H1 (cell line): ENCODE measurements at regions not wholly inside any gene's neighbourhood (a gene's known extent, or its start where the extent isn't known, plus 50 kb on each side); places are given as distances from the start of the nearest gene placed in this dataset.

Experiments
- CTCF ChIA-PET: fragments of 300-600 bp; sonication (Branson Sonifier 250); formaldehyde crosslinking; loops from one replicate; lab custom pipeline; 2021; ENCODE audit not compliant: partially characterized antibody; lab: Charles Lee
- POLR2A ChIA-PET: fragments of 300-600 bp; sonication (Branson Sonifier 250); formaldehyde crosslinking; loops from one replicate; lab custom pipeline; 2021; ENCODE audit warnings: inconsistent platforms; ENCODE audit not compliant: partially characterized antibody; lab: Charles Lee
- DNase-seq, 2 experiments: peaks; one replicate each; pipeline versions ENCODE4 v3.0.0 to v3.0.0-alpha.2; 2010 to 2022; ENCODE audit warnings: low spot score in 2 of 2, low read depth in 1 of 2, mixed read lengths in 1 of 2
- FAIRE-seq: peaks from 2 replicates; lab custom pipeline; 2011; peaks lifted over from hg19 to GRCh38; lab: Jason Lieb, UNC
- H2AFZ ChIP-seq: 2 replicates; pipeline ENCODE4 v1.8.1; 2012; ENCODE audit warnings: low read length, inconsistent platforms
- H2AK5ac ChIP-seq: 2 replicates; pipeline ENCODE4 v1.6.1; 2013; ENCODE audit warnings: low read depth, low read length
- H2BK120ac ChIP-seq: replicated peaks from 2 replicates; pipeline ENCODE3; 2013; ENCODE audit warnings: low read depth, low read length, inconsistent platforms
- H2BK12ac ChIP-seq: 2 replicates; pipeline ENCODE4 v1.6.1; 2013; ENCODE audit warnings: low read depth, low read length
- H2BK15ac ChIP-seq: 2 replicates; pipeline ENCODE4 v1.6.1; 2013; ENCODE audit warnings: low read length
- H2BK20ac ChIP-seq: 2 replicates; pipeline ENCODE4 v1.6.1; 2013; ENCODE audit warnings: low read length
- H2BK5ac ChIP-seq: 2 replicates; pipeline ENCODE4 v1.6.1; 2013; ENCODE audit warnings: low read depth, low read length
- H3K14ac ChIP-seq: 2 replicates; pipeline ENCODE4 v1.6.1; 2013; ENCODE audit warnings: inconsistent platforms; ENCODE audit not compliant: insufficient read length
- H3K18ac ChIP-seq: 2 replicates; pipeline ENCODE4 v1.6.1; 2013; ENCODE audit warnings: low read length; ENCODE audit errors: extremely low read depth
- H3K23ac ChIP-seq: 2 replicates; pipeline ENCODE4 v1.6.1; 2013; ENCODE audit warnings: inconsistent platforms; ENCODE audit not compliant: insufficient read length
- H3K23me2 ChIP-seq: 2 replicates; pipeline ENCODE4 v1.6.1; 2013; ENCODE audit warnings: low read depth, low read length
- H3K27ac ChIP-seq: 2 replicates; pipeline ENCODE4 v1.6.1; 2011; ENCODE audit warnings: low read depth, low read length, inconsistent platforms
- H3K27me3 ChIP-seq, 4 experiments: replicated peaks in 1 of 4; 1 replicate in 1 of 4; 2 replicates in 3 of 4; pipeline versions ENCODE4 v1.6.1 to v1.8.1; 2011 to 2013; ENCODE audit warnings: low read length in 3 of 4, mild to moderate bottlenecking in 3 of 4, inconsistent platforms in 2 of 4, mixed read lengths in 2 of 4, moderate library complexity in 1 of 4; ENCODE audit not compliant: control insufficient read depth in 3 of 4, insufficient read depth in 3 of 4; ENCODE audit errors: extremely low read depth in 1 of 4
- H3K36me3 ChIP-seq, 4 experiments: 2 replicates each; pipeline versions ENCODE4 v1.6.1 to v1.8.1; 2011 to 2013; ENCODE audit warnings: mild to moderate bottlenecking in 4 of 4, low read length in 3 of 4, moderate library complexity in 2 of 4, control low read depth in 1 of 4, inconsistent platforms in 1 of 4; ENCODE audit not compliant: insufficient read depth in 4 of 4, control insufficient read depth in 2 of 4
- H3K4ac ChIP-seq: replicated peaks from 2 replicates; pipeline ENCODE3; 2013; ENCODE audit warnings: low read length, low read depth, mixed read lengths, inconsistent platforms; ENCODE audit not compliant: insufficient read length
- H3K4me1 ChIP-seq, 4 experiments: replicated peaks in 1 of 4; 1 replicate in 1 of 4; 2 replicates in 3 of 4; pipeline versions ENCODE4 v1.6.1 to v1.8.1; 2011 to 2013; ENCODE audit warnings: low read length in 3 of 4, inconsistent platforms in 2 of 4, mixed read lengths in 1 of 4; ENCODE audit not compliant: insufficient read depth in 4 of 4, control insufficient read depth in 3 of 4
- H3K4me2 ChIP-seq, 2 experiments: 2 replicates each; pipeline versions ENCODE4 v1.6.1 to v1.8.1; 2011 to 2013; ENCODE audit warnings: low read depth in 2 of 2, low read length in 2 of 2, control low read depth in 1 of 2, inconsistent platforms in 1 of 2, mild to moderate bottlenecking in 1 of 2; ENCODE audit not compliant: insufficient read depth in 1 of 2
- H3K4me3 ChIP-seq, 4 experiments: fragments of 200-600, 300-600 bp in 1 of 4; sonication (generic), shearing (Covaris generic), sonication (Bioruptor Twin) in 1 of 4; 2 replicates each; pipeline versions ENCODE4 v1.5.1 to v1.8.1; 2011 to 2016; ENCODE audit warnings: low read length in 4 of 4, low read depth in 3 of 4, control low read depth in 2 of 4, inconsistent platforms in 2 of 4, mild to moderate bottlenecking in 2 of 4, mixed read lengths in 1 of 4, moderate library complexity in 1 of 4; ENCODE audit not compliant: insufficient read depth in 2 of 4; ENCODE audit errors: extremely low read depth in 1 of 4
- H3K56ac ChIP-seq: replicated peaks from 2 replicates; pipeline ENCODE3; 2013; ENCODE audit warnings: low read depth, mild to moderate bottlenecking, mixed read lengths, low read length, inconsistent platforms; ENCODE audit not compliant: insufficient read length
- H3K79me1 ChIP-seq: 2 replicates; pipeline ENCODE4 v1.6.1; 2013; ENCODE audit warnings: low read depth, low read length, control low read depth
- H3K79me2 ChIP-seq, 2 experiments: 2 replicates each; pipeline versions ENCODE4 v1.6.1 to v1.8.1; 2012 to 2013; ENCODE audit warnings: low read length in 2 of 2, mild to moderate bottlenecking in 2 of 2, inconsistent platforms in 1 of 2; ENCODE audit not compliant: insufficient read depth in 2 of 2, control insufficient read depth in 1 of 2
- H3K9ac ChIP-seq, 4 experiments: replicated peaks in 1 of 4; 1 replicate in 1 of 4; 2 replicates in 3 of 4; pipeline versions ENCODE4 v1.6.1 to v1.8.1; 2011 to 2013; ENCODE audit warnings: low read depth in 3 of 4, low read length in 3 of 4, control low read depth in 2 of 4, mild to moderate bottlenecking in 2 of 4, moderate library complexity in 2 of 4, inconsistent platforms in 1 of 4; ENCODE audit errors: extremely low read depth in 1 of 4
- H3K9me3 ChIP-seq, 2 experiments: 2 replicates each; pipeline versions ENCODE4 v1.6.1 to v1.8.1; 2012 to 2013; ENCODE audit warnings: mild to moderate bottlenecking in 2 of 2, moderate library complexity in 2 of 2, control low read depth in 1 of 2, inconsistent platforms in 1 of 2, low read depth in 1 of 2, low read length in 1 of 2, mixed read lengths in 1 of 2; ENCODE audit not compliant: insufficient read depth in 2 of 2
- H4K20me1 ChIP-seq, 2 experiments: replicated peaks in 1 of 2; 2 replicates each; pipeline versions ENCODE3 to v1.8.1; 2011 to 2013; ENCODE audit warnings: inconsistent platforms in 2 of 2, low read length in 2 of 2, mild to moderate bottlenecking in 1 of 2; ENCODE audit not compliant: insufficient read depth in 2 of 2, control insufficient read depth in 1 of 2
- H4K5ac ChIP-seq: 2 replicates; pipeline ENCODE4 v1.6.1; 2013; ENCODE audit warnings: low read length, low read depth, mixed read lengths, inconsistent platforms; ENCODE audit not compliant: insufficient read length
- H4K8ac ChIP-seq: 2 replicates; pipeline ENCODE4 v1.8.0; 2013; ENCODE audit warnings: mild to moderate bottlenecking, moderate library complexity, low read length, inconsistent platforms; ENCODE audit not compliant: insufficient read depth; ENCODE audit errors: extremely low read depth
- H4K91ac ChIP-seq: replicated peaks from 2 replicates; pipeline ENCODE3; 2013; ENCODE audit warnings: low read length, mixed read lengths, inconsistent platforms; ENCODE audit not compliant: insufficient read length
- CHD2 ChIP-seq: IDR thresholded peaks from 2 replicates; pipeline ENCODE4 v1.6.1; 2012; ENCODE audit warnings: low read length, improper control_type of control experiment
- EP300 ChIP-seq, 2 experiments: IDR thresholded peaks; 1 replicate in 1 of 2; 2 replicates in 1 of 2; pipeline ENCODE4 v1.6.1; 2011 to 2012; ENCODE audit warnings: low read depth in 2 of 2, low read length in 2 of 2, mild to moderate bottlenecking in 2 of 2, borderline replicate concordance in 1 of 2, inconsistent platforms in 1 of 2, moderate library complexity in 1 of 2
- GABPA ChIP-seq: IDR thresholded peaks from 2 replicates; pipeline ENCODE4 v1.6.1; 2011; ENCODE audit warnings: mild to moderate bottlenecking, low read length, moderate library complexity, borderline replicate concordance; ENCODE audit not compliant: insufficient read depth
- HDAC2 ChIP-seq, 2 experiments: fragments of 300-600 bp in 1 of 2; sonication (generic) in 1 of 2; IDR thresholded peaks; 2 replicates each; pipeline ENCODE4 v1.6.1; 2011 to 2012; ENCODE audit warnings: low read depth in 2 of 2, low read length in 2 of 2, mild to moderate bottlenecking in 2 of 2, moderate library complexity in 2 of 2, borderline replicate concordance in 1 of 2, inconsistent platforms in 1 of 2
- KDM1A ChIP-seq: fragments of 200-600, 300-600 bp; sonication (generic); IDR thresholded peaks from 2 replicates; pipeline ENCODE4 v1.7.1; 2016; ENCODE audit warnings: mild to moderate bottlenecking, low read length, borderline replicate concordance
- PHF8 ChIP-seq: fragments of 200-600 bp; sonication (generic); conservative IDR thresholded peaks from 2 replicates; pipeline ENCODE4 v1.7.1; 2012; ENCODE audit warnings: low read depth, mild to moderate bottlenecking, inconsistent platforms, low read length, moderate library complexity
- RXRA ChIP-seq: IDR thresholded peaks from 2 replicates; pipeline ENCODE4 v1.6.1; 2011; ENCODE audit warnings: low read depth, mild to moderate bottlenecking, low read length, moderate library complexity; ENCODE audit not compliant: insufficient read depth
- SUZ12 ChIP-seq: fragments of 200-600 bp; sonication (generic); IDR thresholded peaks from 2 replicates; pipeline ENCODE4 v1.6.1; 2012; ENCODE audit warnings: mild to moderate bottlenecking, inconsistent platforms, low read length, moderate library complexity, mixed read lengths
- TAF7 ChIP-seq: optimal IDR thresholded peaks from 2 replicates; pipeline ENCODE3; 2011; ENCODE audit warnings: low read depth, mild to moderate bottlenecking, inconsistent platforms, low read length, moderate library complexity, borderline replicate concordance
- USF2 ChIP-seq: IDR thresholded peaks from 2 replicates; pipeline ENCODE4 v1.6.1; 2011; ENCODE audit warnings: low read length, improper control_type of control experiment
- ZNF274 ChIP-seq: IDR thresholded peaks from 2 replicates; pipeline ENCODE4 v1.7.0; 2012; ENCODE audit warnings: low read length, borderline replicate concordance; ENCODE audit errors: extremely low read depth
- WGBS, 2 experiments: shearing (Covaris generic) in 1 of 2; methylation state at CpG; one replicate each; pipeline versions ENCODE4 v1.1.6 to v1.1.7; 2013 to 2015; ENCODE audit warnings: low lambda C conversion rate in 2 of 2, mixed read lengths in 2 of 2, inconsistent platforms in 1 of 2, low coverage in 1 of 2, missing lambda C conversion rate in 1 of 2; ENCODE audit not compliant: insufficient replicate concordance in 2 of 2, insufficient coverage in 1 of 2, insufficient read length in 1 of 2; ENCODE audit errors: extremely low coverage in 1 of 2, missing lambda C conversion rate in 1 of 2; 5-methylcytosine and 5-hydroxymethylcytosine counted together

GRCh38 chr2:16767789-16768476 lies 102.3 kb upstream of the CYRIA start:
- no peak overlapping the region for H2BK12ac ChIP-seq
- H2BK120ac ChIP-seq, result no peak overlapping the region
- H3K9me3 ChIP-seq, result no peaks in the 10 kb centered on the region
- no peaks in the 10 kb centered on the region for H3K79me1 ChIP-seq
- no peak overlapping the region for H3K4ac ChIP-seq
- H4K20me1 ChIP-seq, result no peaks in the 10 kb centered on the region
- H3K23me2 ChIP-seq, result no peaks in the 10 kb centered on the region
- H3K18ac ChIP-seq, result no peak overlapping the region
- H2AFZ ChIP-seq, result no peak overlapping the region
- H4K91ac ChIP-seq, result no peak overlapping the region
- H3K23ac ChIP-seq, result no peak overlapping the region
- H4K8ac ChIP-seq, result no peak overlapping the region
- ChIA-PET CTCF (interaction anchor here (0.6 to 2.4 kb wide), 10 partner anchors 8 to 542 kb away, joined by 3 to 8 read pairs (median 4); no protein-coding TSS in a partner anchor), POLR2A (no interaction called here)
- H2BK15ac ChIP-seq, result no peak overlapping the region
- no peak overlapping the region for H4K5ac ChIP-seq
- no peaks in the 10 kb centered on the region; a peak in 1 of 7 replicates for H3K4me1 ChIP-seq
- no peak overlapping the region for H3K4me2 ChIP-seq
- H3K27me3 ChIP-seq, result no peaks in the 10 kb centered on the region
- no peak overlapping the region for H3K56ac ChIP-seq
- H3K14ac ChIP-seq, result no peak overlapping the region
- no peaks in the 10 kb centered on the region for H3K36me3 ChIP-seq
- no peak overlapping the region for H3K4me3 ChIP-seq
- DNase-seq (no peak), FAIRE-seq (no peak)
- no peak overlapping the region for H3K9ac ChIP-seq
- H2BK20ac ChIP-seq, result no peak overlapping the region
- no peaks in the 10 kb centered on the region for H3K79me2 ChIP-seq
- WGBS, 2 experiments, result 86% methylated on average over 3 of the region's 3 CpGs; no CpG with 5 or more reads in 1 of the 2 experiments
- no peak overlapping the region for H3K27ac ChIP-seq
- no peak overlapping the region for H2AK5ac ChIP-seq
- no peak overlapping the region for H2BK5ac ChIP-seq
- TF ChIP-seq EP300 (IDR thresholded peaks at IDR 0.05; ENCODE audit: borderline replicate concordance in 1 of 2, low read depth in 2 of 2, low read length in 2 of 2) (no peak), USF2 (no peak), KDM1A (no peak), HDAC2 (IDR thresholded peaks at IDR 0.05; ENCODE audit: borderline replicate concordance in 1 of 2, low read depth in 2 of 2, low read length in 2 of 2) (no peak), SUZ12 (no peak), TAF7 (no peak), RXRA (no peak), GABPA (no peak), PHF8 (no peak), ZNF274 (no peak), CHD2 (no peak)
